ENCODE measurements at regions not wholly inside any gene's neighbourhood (a gene's known extent, or its start where the extent isn't known, plus 50 kb on each side); places are given as distances from the start of the nearest gene placed in this dataset.

DNA sequence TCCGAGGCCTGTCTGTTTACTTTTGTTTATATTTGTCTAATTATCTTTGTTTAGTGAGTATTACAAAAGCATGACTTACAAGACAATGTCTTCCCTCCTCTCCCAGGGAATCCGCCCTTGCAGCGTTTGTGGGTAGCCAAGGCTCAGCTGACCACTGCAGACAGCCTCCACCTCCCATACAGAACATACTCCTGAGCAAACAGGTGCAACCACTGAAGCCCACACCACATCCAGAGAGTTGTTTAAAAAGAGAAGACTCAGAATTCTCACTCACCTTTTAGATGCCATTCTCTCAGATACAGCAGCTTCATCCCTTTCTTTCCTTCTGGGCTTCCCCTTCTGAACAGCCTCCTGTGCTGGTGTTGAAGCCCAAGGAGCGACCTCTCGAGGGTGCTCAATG lies 103.5 kb upstream of the TMPRSS2 start:
- intact Hi-C loops (cut with micrococcal nuclease; ENCODE audit: unreplicated experiment) (loop anchor here (10.0 kb wide), 1 partner anchor 503 kb away; no protein-coding TSS in a partner anchor), in situ Hi-C loops (cut with HindIII; ENCODE audit: extremely low pct_ligation_motif_present, low pct_unique_long_range_greater_than_20kb) (loop anchor here (5.0 to 25.0 kb wide), 2 partner anchors 166 to 501 kb away; no protein-coding TSS in a partner anchor)
- FAIRE-seq (no peak), ATAC-seq (no peak), DNase-seq (ENCODE audit: low spot score) (no peak)
- 30% methylated on average over 5 of the region's 5 CpGs for WGBS (ENCODE audit: low lambda C conversion rate)
- H3K36me3 ChIP-seq (replicated peaks in 1 of 2; ENCODE audit: control insufficient read depth in 1 of 2, insufficient read depth in 2 of 2, low read length in 2 of 2) = no peaks in the 10 kb centered on the region
- H3K4me3 ChIP-seq (replicated peaks in 1 of 3; ENCODE audit: insufficient read depth in 1 of 3, low read depth in 2 of 3, low read length in 3 of 3) = no peak overlapping the region
- H4K20me1 ChIP-seq (ENCODE audit: insufficient read depth, low read length) = no peaks in the 10 kb centered on the region
- peaks cover 17% of the 10 kb centered on the region for H3K4me1 ChIP-seq (ENCODE audit: insufficient read depth, low read length)
- H3K27ac ChIP-seq (ENCODE audit: extremely low read length, insufficient read depth, low read length) = no peak overlapping the region
- no TSS peak for BruUV-seq (replicated peaks)
- CTCF ChIA-PET (ENCODE audit: low intra/inter-chr PET ratio, low total read pairs) = interaction anchor here (4.1 to 4.4 kb wide), 2 partner anchors 167 to 205 kb away, joined by 51 to 78 read pairs; no protein-coding TSS in a partner anchor
- no peak overlapping the region for H2AFZ ChIP-seq (ENCODE audit: low read length)
- POLR2A ChIA-PET = no interaction called here
- no peaks in the 10 kb centered on the region for H3K79me2 ChIP-seq (ENCODE audit: insufficient read depth, low read length)
- no peaks in the 10 kb centered on the region for H3K9me3 ChIP-seq (ENCODE audit: low read length)
- H3K27me3 ChIP-seq (ENCODE audit: control insufficient read depth in 1 of 2, insufficient read depth in 2 of 2, low read length in 2 of 2) = peaks cover 4 to 32% of the 10 kb centered on the region in 2 experiments; a peak in 4 of 5 replicates
- TF ChIP-seq ZNF558 (CRISPR knock-in tag; IDR thresholded peaks at IDR 0.05; ENCODE audit: borderline replicate concordance) = no peak
- TF ChIP-seq, protein P1, sequence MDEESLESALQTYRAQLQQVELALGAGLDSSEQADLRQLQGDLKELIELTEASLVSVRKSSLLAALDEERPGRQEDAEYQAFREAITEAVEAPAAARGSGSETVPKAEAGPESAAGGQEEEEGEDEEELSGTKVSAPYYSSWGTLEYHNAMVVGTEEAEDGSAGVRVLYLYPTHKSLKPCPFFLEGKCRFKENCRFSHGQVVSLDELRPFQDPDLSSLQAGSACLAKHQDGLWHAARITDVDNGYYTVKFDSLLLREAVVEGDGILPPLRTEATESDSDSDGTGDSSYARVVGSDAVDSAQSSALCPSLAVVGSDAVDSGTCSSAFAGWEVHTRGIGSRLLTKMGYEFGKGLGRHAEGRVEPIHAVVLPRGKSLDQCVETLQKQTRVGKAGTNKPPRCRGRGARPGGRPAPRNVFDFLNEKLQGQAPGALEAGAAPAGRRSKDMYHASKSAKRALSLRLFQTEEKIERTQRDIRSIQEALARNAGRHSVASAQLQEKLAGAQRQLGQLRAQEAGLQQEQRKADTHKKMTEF (CRISPR knock-in tag; IDR thresholded peaks at IDR 0.05) = no peak
- no peak for TF ChIP-seq BHLHE40 (IDR thresholded peaks at IDR 0.05; ENCODE audit: low read length)
- no peak for TF ChIP-seq POGZ (CRISPR knock-in tag; IDR thresholded peaks at IDR 0.05)
- no peak for TF ChIP-seq ZNF281 (CRISPR knock-in tag; IDR thresholded peaks at IDR 0.05; ENCODE audit: borderline replicate concordance)
- TF ChIP-seq ZBTB46 (CRISPR knock-in tag; IDR thresholded peaks at IDR 0.05; ENCODE audit: borderline replicate concordance) = no peak
- TF ChIP-seq NR2F2 (IDR thresholded peaks at IDR 0.05; ENCODE audit: borderline replicate concordance, low read depth) = no peak
- no peak for TF ChIP-seq NR2F1 (CRISPR knock-in tag; IDR thresholded peaks at IDR 0.05)
- TF ChIP-seq ZNF224 (CRISPR knock-in tag; IDR thresholded peaks at IDR 0.05) = no peak
- no peak for TF ChIP-seq FOXP4 (CRISPR knock-in tag; IDR thresholded peaks at IDR 0.05)
- TF ChIP-seq MEF2D (CRISPR knock-in tag; IDR thresholded peaks at IDR 0.05) = no peak
- no peak for TF ChIP-seq ZNF382 (CRISPR knock-in tag; IDR thresholded peaks at IDR 0.05; ENCODE audit: borderline replicate concordance)
- no peak for TF ChIP-seq ZNF557 (CRISPR knock-in tag; IDR thresholded peaks at IDR 0.05)
- TF ChIP-seq ZFX (CRISPR knock-in tag; IDR thresholded peaks at IDR 0.05; ENCODE audit: low read depth) = no peak
- no peak for TF ChIP-seq SATB2 (CRISPR knock-in tag; IDR thresholded peaks at IDR 0.05)
- H3K9ac ChIP-seq (ENCODE audit: insufficient read depth, low read depth, low read length) = no peak overlapping the region
- H3K4me2 ChIP-seq (ENCODE audit: low read depth, low read length) = no peak overlapping the region

Measured in HepG2 (cell line).